K562 (cell line): ENCODE measurements at regions not wholly inside any gene's neighbourhood (a gene's known extent, or its start where the extent isn't known, plus 50 kb on each side); places are given as distances from the start of the nearest gene placed in this dataset.

ENCODE experiments used
- ATAC-seq: fragments of 200-7000 bp; cut with Tn5 transposase; 3 replicates; pipeline ENCODE4 v1.9.1; 2020; ENCODE audit warnings: moderate library complexity
- BruUV-seq: library from RNA; stranded (reverse); fragments of 400-500 nt; replicated peaks from 2 replicates; lab custom pipeline; 2021; lab: Mats Ljungman, UMichigan
- CTCF ChIA-PET: fragments of 300-600 bp; formaldehyde crosslinking; extraction: SDS; loops from one replicate; lab custom pipeline; 2021; ENCODE audit warnings: low intra/inter-chr PET ratio; lab: Yijun Ruan, JAX
- POLR2A ChIA-PET: fragments of 300-600, 350-650 bp; sonication (Branson Sonifier 250); formaldehyde crosslinking; extraction: SDS; loops from one replicate; lab custom pipeline; 2021; ENCODE audit warnings: antibody characterized with exemption, inconsistent platforms; lab: Yijun Ruan, JAX
- DNase-seq, 4 experiments: peaks; one replicate each; pipeline versions ENCODE4 v3.0.0 to v3.0.0-alpha.2; 2011 to 2018; ENCODE audit warnings: low spot score in 3 of 4, mixed read lengths in 3 of 4; ENCODE audit errors: extremely low read depth in 1 of 4
- FAIRE-seq: peaks from 2 replicates; lab custom pipeline; 2011; peaks lifted over from hg19 to GRCh38; lab: Jason Lieb, UNC
- H2AFZ ChIP-seq: 2 replicates; pipeline ENCODE4 v1.6.0; 2011; ENCODE audit warnings: low read depth, low read length, control low read depth, inconsistent platforms
- H3K27ac ChIP-seq: fragments of 200-600 bp; 3 replicates; pipeline ENCODE4 v1.8.0; 2011; ENCODE audit warnings: low read depth, mild to moderate bottlenecking, control low read depth, inconsistent platforms, low read length, moderate library complexity, mixed read lengths; ENCODE audit errors: extremely low read depth
- H3K27me3 ChIP-seq, 2 experiments: fragments of 300-600 bp in 1 of 2; 2 replicates in 1 of 2; 3 replicates in 1 of 2; pipeline versions ENCODE4 v1.6.0 to v1.8.0; 2011; ENCODE audit warnings: inconsistent platforms in 2 of 2, low read length in 2 of 2, mild to moderate bottlenecking in 1 of 2, mixed read lengths in 1 of 2, moderate library complexity in 1 of 2; ENCODE audit not compliant: control insufficient read depth in 2 of 2, insufficient read depth in 2 of 2
- H3K36me3 ChIP-seq: fragments of 300-600 bp; 3 replicates; pipeline ENCODE4 v1.8.0; 2011; ENCODE audit warnings: mild to moderate bottlenecking, low read length, inconsistent platforms; ENCODE audit not compliant: control insufficient read depth, insufficient read depth
- H3K4me1 ChIP-seq, 2 experiments: fragments of 200-600 bp in 1 of 2; replicated peaks in 1 of 2; 2 replicates in 1 of 2; 3 replicates in 1 of 2; pipeline versions ENCODE4 v1.5.1 to v1.8.0; 2011; ENCODE audit warnings: inconsistent platforms in 2 of 2, low read length in 2 of 2, mild to moderate bottlenecking in 1 of 2, mixed read lengths in 1 of 2, moderate library complexity in 1 of 2; ENCODE audit not compliant: control insufficient read depth in 2 of 2, insufficient read depth in 2 of 2
- H3K4me2 ChIP-seq: 2 replicates; pipeline ENCODE4 v1.6.1; 2011; ENCODE audit warnings: low read length, control low read depth, inconsistent platforms, mixed read lengths; ENCODE audit not compliant: insufficient read depth
- H3K4me3 ChIP-seq: fragments of 200-600 bp; sonication (generic), shearing (Covaris generic); 2 replicates; pipeline ENCODE4 v1.5.1; 2016; ENCODE audit warnings: control low read depth, inconsistent platforms
- H3K79me2 ChIP-seq: fragments of 200-600 bp; 3 replicates; pipeline ENCODE4 v1.8.0; 2011; ENCODE audit warnings: low read length, inconsistent platforms; ENCODE audit not compliant: control insufficient read depth, insufficient read depth
- H3K9ac ChIP-seq, 2 experiments: 2 replicates each; pipeline versions ENCODE4 v1.6.0 to v1.6.1; 2011; ENCODE audit warnings: low read depth in 2 of 2, low read length in 2 of 2, control low read depth in 1 of 2, inconsistent platforms in 1 of 2, mild to moderate bottlenecking in 1 of 2, mixed read lengths in 1 of 2; ENCODE audit not compliant: insufficient read depth in 1 of 2
- H3K9me1 ChIP-seq: one replicate; pipeline ENCODE4 v1.6.0; 2011; ENCODE audit warnings: inconsistent platforms, mild to moderate bottlenecking, low read length, moderate library complexity; ENCODE audit not compliant: control insufficient read depth, insufficient read depth
- H3K9me3 ChIP-seq: replicated peaks from 2 replicates; pipeline ENCODE4 v1.5.1; 2011; ENCODE audit warnings: low read depth, low read length, inconsistent platforms; ENCODE audit not compliant: control insufficient read depth, insufficient read depth
- H4K20me1 ChIP-seq: replicated peaks from 2 replicates; pipeline ENCODE4 v1.6.1; 2011; ENCODE audit warnings: low read length, inconsistent platforms, mixed read lengths; ENCODE audit not compliant: control insufficient read depth, insufficient read depth
- CREB1 ChIP-seq, 2 experiments: sonication (generic) in 1 of 2; formaldehyde crosslinking in 1 of 2; IDR thresholded peaks; 2 replicates each; pipeline versions ENCODE4 v1.6.1 to v1.8.0; 2012 to 2022; ENCODE audit warnings: inconsistent platforms in 1 of 2, mild to moderate bottlenecking in 1 of 2, missing genetic modification reagents in 1 of 2, moderate library complexity in 1 of 2
- HDAC8 ChIP-seq: fragments of 450-650 bp; IDR thresholded peaks from 2 replicates; pipeline ENCODE4 v1.6.1; 2016; ENCODE audit warnings: mild to moderate bottlenecking, missing genetic modification characterization, moderate library complexity, missing compliant biosample characterization
- NBN ChIP-seq: fragments of 450-650 bp; IDR thresholded peaks from 2 replicates; pipeline ENCODE4 v1.6.1; 2016; ENCODE audit warnings: low read depth, mild to moderate bottlenecking
- NR2C1 ChIP-seq, 2 experiments: fragments of 450-650 bp; IDR thresholded peaks; 2 replicates each; pipeline ENCODE4 v1.6.1; 2017; ENCODE audit warnings: mild to moderate bottlenecking in 2 of 2, antibody characterized with exemption in 1 of 2, inconsistent platforms in 1 of 2, missing compliant biosample characterization in 1 of 2, missing genetic modification characterization in 1 of 2
- ZNF12 ChIP-seq: sonication (generic); formaldehyde crosslinking; IDR thresholded peaks from 2 replicates; pipeline ENCODE4 v1.4.0; 2020; ENCODE audit warnings: mild to moderate bottlenecking, missing genetic modification reagents
- ZNF232 ChIP-seq: sonication (generic); formaldehyde crosslinking; IDR thresholded peaks from 2 replicates; pipeline ENCODE4 v1.8.0; 2022; ENCODE audit warnings: mild to moderate bottlenecking, missing genetic modification reagents
- ZNF253 ChIP-seq: fragments of 250-450 bp; sonication (Bioruptor Pico); conservative IDR thresholded peaks from 2 replicates; pipeline ENCODE4 v1.6.1; 2021; ENCODE audit warnings: mild to moderate bottlenecking
- WGBS: fragments of 100-300 bp; shearing (Covaris generic); methylation state at CpG from one replicate; pipeline ENCODE4 v1.1.6; 2016; ENCODE audit warnings: low coverage, mixed read lengths; ENCODE audit not compliant: insufficient coverage; ENCODE audit errors: missing lambda C conversion rate; 5-methylcytosine and 5-hydroxymethylcytosine counted together
- in situ Hi-C: fragments of 300-500 bp; cut with MboI; formaldehyde crosslinking; loops from 4 replicates; pipeline ENCODE4 v1.15.0; 2018; ENCODE audit warnings: inconsistent platforms, mixed read lengths
- intact Hi-C: fragments of 100-400 bp; cut with micrococcal nuclease; formaldehyde crosslinking; loops from 2 replicates; pipeline ENCODE4 v1.14.2; 2022
- TF ChIP-seq, protein P1 (sequence below): fragments of 250-450 bp; sonication (Bioruptor Pico); IDR thresholded peaks from 2 replicates; pipeline ENCODE4 v1.4.0; 2020; ENCODE audit warnings: mild to moderate bottlenecking, moderate library complexity, borderline replicate concordance
- TF ChIP-seq, protein P2 (sequence below): fragments of 250-450 bp; sonication (Bioruptor Pico); IDR thresholded peaks from 2 replicates; pipeline ENCODE4 v1.8.0; 2022; ENCODE audit warnings: inconsistent platforms, mild to moderate bottlenecking, moderate library complexity, borderline replicate concordance

GRCh38 chr1:208763971-208764370 lies 519.8 kb upstream of the PLXNA2 start (continued):
- TF ChIP-seq, protein P1, sequence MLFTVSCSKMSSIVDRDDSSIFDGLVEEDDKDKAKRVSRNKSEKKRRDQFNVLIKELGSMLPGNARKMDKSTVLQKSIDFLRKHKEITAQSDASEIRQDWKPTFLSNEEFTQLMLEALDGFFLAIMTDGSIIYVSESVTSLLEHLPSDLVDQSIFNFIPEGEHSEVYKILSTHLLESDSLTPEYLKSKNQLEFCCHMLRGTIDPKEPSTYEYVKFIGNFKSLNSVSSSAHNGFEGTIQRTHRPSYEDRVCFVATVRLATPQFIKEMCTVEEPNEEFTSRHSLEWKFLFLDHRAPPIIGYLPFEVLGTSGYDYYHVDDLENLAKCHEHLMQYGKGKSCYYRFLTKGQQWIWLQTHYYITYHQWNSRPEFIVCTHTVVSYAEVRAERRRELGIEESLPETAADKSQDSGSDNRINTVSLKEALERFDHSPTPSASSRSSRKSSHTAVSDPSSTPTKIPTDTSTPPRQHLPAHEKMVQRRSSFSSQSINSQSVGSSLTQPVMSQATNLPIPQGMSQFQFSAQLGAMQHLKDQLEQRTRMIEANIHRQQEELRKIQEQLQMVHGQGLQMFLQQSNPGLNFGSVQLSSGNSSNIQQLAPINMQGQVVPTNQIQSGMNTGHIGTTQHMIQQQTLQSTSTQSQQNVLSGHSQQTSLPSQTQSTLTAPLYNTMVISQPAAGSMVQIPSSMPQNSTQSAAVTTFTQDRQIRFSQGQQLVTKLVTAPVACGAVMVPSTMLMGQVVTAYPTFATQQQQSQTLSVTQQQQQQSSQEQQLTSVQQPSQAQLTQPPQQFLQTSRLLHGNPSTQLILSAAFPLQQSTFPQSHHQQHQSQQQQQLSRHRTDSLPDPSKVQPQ (CRISPR knock-in tag) = no peak
- TF ChIP-seq ZNF12 = no peak

- Histone ChIP-seq H3K4me3 (no peak overlapping the region), H2AFZ (no peak overlapping the region), H3K9me3 (no peaks in the 10 kb centered on the region; the same call in 1 of the 2 replicates), H3K4me1 (no peaks in the 10 kb centered on the region), H3K27me3 (no peaks in the 10 kb centered on the region), H3K4me2 (no peak overlapping the region), H3K27ac (no peak overlapping the region), H3K36me3 (no peaks in the 10 kb centered on the region), H3K9me1 (no peaks in the 10 kb centered on the region), H4K20me1 (no peaks in the 10 kb centered on the region), H3K9ac (no peak overlapping the region), H3K79me2 (no peaks in the 10 kb centered on the region)
- no peak for ATAC-seq
- TF ChIP-seq CREB1 (IDR thresholded peaks at IDR 0.05) (no peak), CREB1 (CRISPR knock-in tag; IDR thresholded peaks at IDR 0.05) (no peak), HDAC8 (tag) (no peak), NBN (no peak), ZNF232 (CRISPR knock-in tag) (no peak), ZNF253 (CRISPR knock-in tag) (no peak), NR2C1 (IDR thresholded peaks at IDR 0.05) (no peak), NR2C1 (tag; IDR thresholded peaks at IDR 0.05) (no peak)
- TF ChIP-seq, protein P2, sequence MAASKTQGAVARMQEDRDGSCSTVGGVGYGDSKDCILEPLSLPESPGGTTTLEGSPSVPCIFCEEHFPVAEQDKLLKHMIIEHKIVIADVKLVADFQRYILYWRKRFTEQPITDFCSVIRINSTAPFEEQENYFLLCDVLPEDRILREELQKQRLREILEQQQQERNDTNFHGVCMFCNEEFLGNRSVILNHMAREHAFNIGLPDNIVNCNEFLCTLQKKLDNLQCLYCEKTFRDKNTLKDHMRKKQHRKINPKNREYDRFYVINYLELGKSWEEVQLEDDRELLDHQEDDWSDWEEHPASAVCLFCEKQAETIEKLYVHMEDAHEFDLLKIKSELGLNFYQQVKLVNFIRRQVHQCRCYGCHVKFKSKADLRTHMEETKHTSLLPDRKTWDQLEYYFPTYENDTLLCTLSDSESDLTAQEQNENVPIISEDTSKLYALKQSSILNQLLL (CRISPR knock-in tag) = no peak
- peak; percentile 42 for FAIRE-seq
- CTCF ChIA-PET = no interaction called here
- WGBS = 5% methylated on average over 4 of the region's 4 CpGs
- BruUV-seq = no TSS peak
- POLR2A ChIA-PET = no interaction called here
- in situ Hi-C loops = no loop called here
- intact Hi-C loops = no loop called here
- no peak for DNase-seq
Measured at GRCh38 chr1:208766832-208767231, 522.6 kb upstream of the PLXNA2 start.
